ENCODE measurements at regions not wholly inside any gene's neighbourhood (a gene's known extent, or its start where the extent isn't known, plus 50 kb on each side); places are given as distances from the start of the nearest gene placed in this dataset.

- Histone ChIP-seq H3F3A (ENCODE audit: low read depth) (no peaks in the 10 kb centered on the region), H3K4me3 (no peak overlapping the region), H3K79me2 (ENCODE audit: low read depth) (no peaks in the 10 kb centered on the region), H3K4me1 (no peaks in the 10 kb centered on the region), H3K27me3 (no peaks in the 10 kb centered on the region), H3K9me3 (ENCODE audit: low read depth) (no peaks in the 10 kb centered on the region), H3K9ac (no peak overlapping the region), H2AFZ (replicated peaks) (no peak overlapping the region), H3K36me3 (no peaks in the 10 kb centered on the region), H4K20me1 (ENCODE audit: low read depth) (no peaks in the 10 kb centered on the region), H3K27ac (no peak overlapping the region), H3K4me2 (no peak overlapping the region)
- TF ChIP-seq CTCF (IDR thresholded peaks at IDR 0.05): no peak
- no peak for TF ChIP-seq EZH2 (IDR thresholded peaks at IDR 0.05)
- no peak for TF ChIP-seq EZH2phosphoT487 (IDR thresholded peaks at IDR 0.05)
- no peak overlapping the region for H3K27ac Mint-ChIP-seq
- peaks cover 4% of the 10 kb centered on the region for H3K27me3 Mint-ChIP-seq (ENCODE audit: insufficient read depth, low read depth)
- no peaks in the 10 kb centered on the region for H3K36me3 Mint-ChIP-seq
- no peaks in the 10 kb centered on the region for H3K9me3 Mint-ChIP-seq
- DNase-seq (ENCODE audit: low spot score): no peak
- no peak overlapping the region for H3K4me3 Mint-ChIP-seq
- peaks cover 4% of the 10 kb centered on the region for H3K4me1 Mint-ChIP-seq
Measured at GRCh38 chr20:48246061-48246790, 460.9 kb upstream of the SULF2 start.

- Mint-ChIP-seq H3K36me3 (no peaks in the 10 kb centered on the region), H3K4me1 (no peaks in the 10 kb centered on the region), H3K9me3 (no peaks in the 10 kb centered on the region), H3K27ac (no peak overlapping the region), H3K27me3 (ENCODE audit: insufficient read depth, low read depth) (peaks cover 4% of the 10 kb centered on the region), H3K4me3 (no peak overlapping the region)
- Histone ChIP-seq H3K36me3 (no peaks in the 10 kb centered on the region), H3K79me2 (ENCODE audit: low read depth) (no peaks in the 10 kb centered on the region), H3K27ac (no peak overlapping the region), H4K20me1 (ENCODE audit: low read depth) (no peaks in the 10 kb centered on the region), H3K4me3 (no peak overlapping the region), H3K4me2 (no peak overlapping the region), H3F3A (ENCODE audit: low read depth) (no peaks in the 10 kb centered on the region), H3K27me3 (no peaks in the 10 kb centered on the region), H3K4me1 (no peaks in the 10 kb centered on the region), H3K9me3 (ENCODE audit: low read depth) (no peaks in the 10 kb centered on the region), H3K9ac (no peak overlapping the region), H2AFZ (replicated peaks) (no peak overlapping the region)
- TF ChIP-seq EZH2phosphoT487 (IDR thresholded peaks at IDR 0.05) (no peak), CTCF (IDR thresholded peaks at IDR 0.05) (no peak)
- no peak for DNase-seq (ENCODE audit: low spot score)
Measured at GRCh38 chr20:48242623-48243022, 457.3 kb upstream of the SULF2 start.

GRCh38 chr20:48241482-48241881 is 456.2 kb upstream of the SULF2 start:
- DNase-seq (ENCODE audit: low spot score): no peak
- no peak for TF ChIP-seq EZH2phosphoT487 (IDR thresholded peaks at IDR 0.05)
- TF ChIP-seq EZH2 (IDR thresholded peaks at IDR 0.05): no peak
- TF ChIP-seq CTCF (IDR thresholded peaks at IDR 0.05): no peak

More at GRCh38 chr20:48241482-48241881, 456.2 kb upstream of the SULF2 start:
- Histone ChIP-seq H3K36me3 (no peaks in the 10 kb centered on the region), H3F3A (ENCODE audit: low read depth) (no peaks in the 10 kb centered on the region), H3K27ac (no peak overlapping the region), H3K4me3 (no peak overlapping the region), H3K9ac (no peak overlapping the region), H2AFZ (replicated peaks) (no peak overlapping the region), H3K4me1 (no peaks in the 10 kb centered on the region), H3K4me2 (no peak overlapping the region), H3K27me3 (no peaks in the 10 kb centered on the region), H4K20me1 (ENCODE audit: low read depth) (no peaks in the 10 kb centered on the region), H3K9me3 (ENCODE audit: low read depth) (no peaks in the 10 kb centered on the region), H3K79me2 (ENCODE audit: low read depth) (no peaks in the 10 kb centered on the region)
- H3K4me1 Mint-ChIP-seq: no peaks in the 10 kb centered on the region
- H3K27me3 Mint-ChIP-seq (ENCODE audit: insufficient read depth, low read depth): peaks cover 4% of the 10 kb centered on the region
- H3K27ac Mint-ChIP-seq: no peak overlapping the region
- H3K9me3 Mint-ChIP-seq: no peaks in the 10 kb centered on the region
- H3K36me3 Mint-ChIP-seq: no peaks in the 10 kb centered on the region
- no peak overlapping the region for H3K4me3 Mint-ChIP-seq
